ENCODE measurements at regions not wholly inside any gene's neighbourhood (a gene's known extent, or its start where the extent isn't known, plus 50 kb on each side); places are given as distances from the start of the nearest gene placed in this dataset.

DNA sequence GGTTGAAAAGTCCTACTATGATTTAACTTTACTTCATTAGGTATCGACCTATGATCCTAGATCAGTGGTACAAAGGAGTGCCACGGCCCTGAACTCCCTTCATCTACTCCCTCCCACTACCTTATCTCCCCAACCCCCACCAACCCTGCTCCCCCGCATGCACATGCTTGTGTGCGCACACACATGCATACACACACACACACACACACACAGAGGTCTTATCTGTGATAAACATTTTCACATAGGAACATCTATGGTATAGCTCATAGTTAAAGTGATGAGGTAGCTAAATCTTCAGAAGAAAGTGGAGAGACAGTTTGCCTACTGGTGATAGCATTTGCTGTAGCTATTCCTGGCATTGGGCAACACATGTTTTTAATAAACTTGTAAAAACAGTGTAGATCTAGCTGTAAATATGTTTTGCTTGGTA, 471.3 kb downstream of the ZEB2 start (continued):
- TF ChIP-seq, protein P1, sequence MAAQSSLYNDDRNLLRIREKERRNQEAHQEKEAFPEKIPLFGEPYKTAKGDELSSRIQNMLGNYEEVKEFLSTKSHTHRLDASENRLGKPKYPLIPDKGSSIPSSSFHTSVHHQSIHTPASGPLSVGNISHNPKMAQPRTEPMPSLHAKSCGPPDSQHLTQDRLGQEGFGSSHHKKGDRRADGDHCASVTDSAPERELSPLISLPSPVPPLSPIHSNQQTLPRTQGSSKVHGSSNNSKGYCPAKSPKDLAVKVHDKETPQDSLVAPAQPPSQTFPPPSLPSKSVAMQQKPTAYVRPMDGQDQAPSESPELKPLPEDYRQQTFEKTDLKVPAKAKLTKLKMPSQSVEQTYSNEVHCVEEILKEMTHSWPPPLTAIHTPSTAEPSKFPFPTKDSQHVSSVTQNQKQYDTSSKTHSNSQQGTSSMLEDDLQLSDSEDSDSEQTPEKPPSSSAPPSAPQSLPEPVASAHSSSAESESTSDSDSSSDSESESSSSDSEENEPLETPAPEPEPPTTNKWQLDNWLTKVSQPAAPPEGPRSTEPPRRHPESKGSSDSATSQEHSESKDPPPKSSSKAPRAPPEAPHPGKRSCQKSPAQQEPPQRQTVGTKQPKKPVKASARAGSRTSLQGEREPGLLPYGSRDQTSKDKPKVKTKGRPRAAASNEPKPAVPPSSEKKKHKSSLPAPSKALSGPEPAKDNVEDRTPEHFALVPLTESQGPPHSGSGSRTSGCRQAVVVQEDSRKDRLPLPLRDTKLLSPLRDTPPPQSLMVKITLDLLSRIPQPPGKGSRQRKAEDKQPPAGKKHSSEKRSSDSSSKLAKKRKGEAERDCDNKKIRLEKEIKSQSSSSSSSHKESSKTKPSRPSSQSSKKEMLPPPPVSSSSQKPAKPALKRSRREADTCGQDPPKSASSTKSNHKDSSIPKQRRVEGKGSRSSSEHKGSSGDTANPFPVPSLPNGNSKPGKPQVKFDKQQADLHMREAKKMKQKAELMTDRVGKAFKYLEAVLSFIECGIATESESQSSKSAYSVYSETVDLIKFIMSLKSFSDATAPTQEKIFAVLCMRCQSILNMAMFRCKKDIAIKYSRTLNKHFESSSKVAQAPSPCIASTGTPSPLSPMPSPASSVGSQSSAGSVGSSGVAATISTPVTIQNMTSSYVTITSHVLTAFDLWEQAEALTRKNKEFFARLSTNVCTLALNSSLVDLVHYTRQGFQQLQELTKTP (IDR thresholded peaks at IDR 0.05; ENCODE audit: low read depth in 1 of 2, partially characterized antibody in 2 of 2), result no peak
- TF ChIP-seq, protein P2, sequence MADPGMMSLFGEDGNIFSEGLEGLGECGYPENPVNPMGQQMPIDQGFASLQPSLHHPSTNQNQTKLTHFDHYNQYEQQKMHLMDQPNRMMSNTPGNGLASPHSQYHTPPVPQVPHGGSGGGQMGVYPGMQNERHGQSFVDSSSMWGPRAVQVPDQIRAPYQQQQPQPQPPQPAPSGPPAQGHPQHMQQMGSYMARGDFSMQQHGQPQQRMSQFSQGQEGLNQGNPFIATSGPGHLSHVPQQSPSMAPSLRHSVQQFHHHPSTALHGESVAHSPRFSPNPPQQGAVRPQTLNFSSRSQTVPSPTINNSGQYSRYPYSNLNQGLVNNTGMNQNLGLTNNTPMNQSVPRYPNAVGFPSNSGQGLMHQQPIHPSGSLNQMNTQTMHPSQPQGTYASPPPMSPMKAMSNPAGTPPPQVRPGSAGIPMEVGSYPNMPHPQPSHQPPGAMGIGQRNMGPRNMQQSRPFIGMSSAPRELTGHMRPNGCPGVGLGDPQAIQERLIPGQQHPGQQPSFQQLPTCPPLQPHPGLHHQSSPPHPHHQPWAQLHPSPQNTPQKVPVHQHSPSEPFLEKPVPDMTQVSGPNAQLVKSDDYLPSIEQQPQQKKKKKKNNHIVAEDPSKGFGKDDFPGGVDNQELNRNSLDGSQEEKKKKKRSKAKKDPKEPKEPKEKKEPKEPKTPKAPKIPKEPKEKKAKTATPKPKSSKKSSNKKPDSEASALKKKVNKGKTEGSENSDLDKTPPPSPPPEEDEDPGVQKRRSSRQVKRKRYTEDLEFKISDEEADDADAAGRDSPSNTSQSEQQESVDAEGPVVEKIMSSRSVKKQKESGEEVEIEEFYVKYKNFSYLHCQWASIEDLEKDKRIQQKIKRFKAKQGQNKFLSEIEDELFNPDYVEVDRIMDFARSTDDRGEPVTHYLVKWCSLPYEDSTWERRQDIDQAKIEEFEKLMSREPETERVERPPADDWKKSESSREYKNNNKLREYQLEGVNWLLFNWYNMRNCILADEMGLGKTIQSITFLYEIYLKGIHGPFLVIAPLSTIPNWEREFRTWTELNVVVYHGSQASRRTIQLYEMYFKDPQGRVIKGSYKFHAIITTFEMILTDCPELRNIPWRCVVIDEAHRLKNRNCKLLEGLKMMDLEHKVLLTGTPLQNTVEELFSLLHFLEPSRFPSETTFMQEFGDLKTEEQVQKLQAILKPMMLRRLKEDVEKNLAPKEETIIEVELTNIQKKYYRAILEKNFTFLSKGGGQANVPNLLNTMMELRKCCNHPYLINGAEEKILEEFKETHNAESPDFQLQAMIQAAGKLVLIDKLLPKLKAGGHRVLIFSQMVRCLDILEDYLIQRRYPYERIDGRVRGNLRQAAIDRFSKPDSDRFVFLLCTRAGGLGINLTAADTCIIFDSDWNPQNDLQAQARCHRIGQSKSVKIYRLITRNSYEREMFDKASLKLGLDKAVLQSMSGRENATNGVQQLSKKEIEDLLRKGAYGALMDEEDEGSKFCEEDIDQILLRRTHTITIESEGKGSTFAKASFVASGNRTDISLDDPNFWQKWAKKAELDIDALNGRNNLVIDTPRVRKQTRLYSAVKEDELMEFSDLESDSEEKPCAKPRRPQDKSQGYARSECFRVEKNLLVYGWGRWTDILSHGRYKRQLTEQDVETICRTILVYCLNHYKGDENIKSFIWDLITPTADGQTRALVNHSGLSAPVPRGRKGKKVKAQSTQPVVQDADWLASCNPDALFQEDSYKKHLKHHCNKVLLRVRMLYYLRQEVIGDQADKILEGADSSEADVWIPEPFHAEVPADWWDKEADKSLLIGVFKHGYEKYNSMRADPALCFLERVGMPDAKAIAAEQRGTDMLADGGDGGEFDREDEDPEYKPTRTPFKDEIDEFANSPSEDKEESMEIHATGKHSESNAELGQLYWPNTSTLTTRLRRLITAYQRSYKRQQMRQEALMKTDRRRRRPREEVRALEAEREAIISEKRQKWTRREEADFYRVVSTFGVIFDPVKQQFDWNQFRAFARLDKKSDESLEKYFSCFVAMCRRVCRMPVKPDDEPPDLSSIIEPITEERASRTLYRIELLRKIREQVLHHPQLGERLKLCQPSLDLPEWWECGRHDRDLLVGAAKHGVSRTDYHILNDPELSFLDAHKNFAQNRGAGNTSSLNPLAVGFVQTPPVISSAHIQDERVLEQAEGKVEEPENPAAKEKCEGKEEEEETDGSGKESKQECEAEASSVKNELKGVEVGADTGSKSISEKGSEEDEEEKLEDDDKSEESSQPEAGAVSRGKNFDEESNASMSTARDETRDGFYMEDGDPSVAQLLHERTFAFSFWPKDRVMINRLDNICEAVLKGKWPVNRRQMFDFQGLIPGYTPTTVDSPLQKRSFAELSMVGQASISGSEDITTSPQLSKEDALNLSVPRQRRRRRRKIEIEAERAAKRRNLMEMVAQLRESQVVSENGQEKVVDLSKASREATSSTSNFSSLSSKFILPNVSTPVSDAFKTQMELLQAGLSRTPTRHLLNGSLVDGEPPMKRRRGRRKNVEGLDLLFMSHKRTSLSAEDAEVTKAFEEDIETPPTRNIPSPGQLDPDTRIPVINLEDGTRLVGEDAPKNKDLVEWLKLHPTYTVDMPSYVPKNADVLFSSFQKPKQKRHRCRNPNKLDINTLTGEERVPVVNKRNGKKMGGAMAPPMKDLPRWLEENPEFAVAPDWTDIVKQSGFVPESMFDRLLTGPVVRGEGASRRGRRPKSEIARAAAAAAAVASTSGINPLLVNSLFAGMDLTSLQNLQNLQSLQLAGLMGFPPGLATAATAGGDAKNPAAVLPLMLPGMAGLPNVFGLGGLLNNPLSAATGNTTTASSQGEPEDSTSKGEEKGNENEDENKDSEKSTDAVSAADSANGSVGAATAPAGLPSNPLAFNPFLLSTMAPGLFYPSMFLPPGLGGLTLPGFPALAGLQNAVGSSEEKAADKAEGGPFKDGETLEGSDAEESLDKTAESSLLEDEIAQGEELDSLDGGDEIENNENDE (IDR thresholded peaks at IDR 0.05; ENCODE audit: low read depth, low read length), result no peak
- peak; percentile 81 for TF ChIP-seq ARID1B (IDR thresholded peaks at IDR 0.05)
- 0 out of 2 replicates have a peak, but pooled peaks have one; percentile 18 for TF ChIP-seq CEBPB (tag; IDR thresholded peaks at IDR 0.05)
- no peak for TF ChIP-seq TARDBP (IDR thresholded peaks at IDR 0.05)
- peak; percentile 87 for TF ChIP-seq MAFG (tag; conservative IDR thresholded peaks at IDR 0.05)
- no peak for TF ChIP-seq MTA3 (IDR thresholded peaks at IDR 0.05; ENCODE audit: borderline replicate concordance)
- TF ChIP-seq, protein P3, sequence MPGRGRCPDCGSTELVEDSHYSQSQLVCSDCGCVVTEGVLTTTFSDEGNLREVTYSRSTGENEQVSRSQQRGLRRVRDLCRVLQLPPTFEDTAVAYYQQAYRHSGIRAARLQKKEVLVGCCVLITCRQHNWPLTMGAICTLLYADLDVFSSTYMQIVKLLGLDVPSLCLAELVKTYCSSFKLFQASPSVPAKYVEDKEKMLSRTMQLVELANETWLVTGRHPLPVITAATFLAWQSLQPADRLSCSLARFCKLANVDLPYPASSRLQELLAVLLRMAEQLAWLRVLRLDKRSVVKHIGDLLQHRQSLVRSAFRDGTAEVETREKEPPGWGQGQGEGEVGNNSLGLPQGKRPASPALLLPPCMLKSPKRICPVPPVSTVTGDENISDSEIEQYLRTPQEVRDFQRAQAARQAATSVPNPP (IDR thresholded peaks at IDR 0.05; ENCODE audit: borderline replicate concordance, insufficient read depth, insufficient read length), result no peak
- TF ChIP-seq, protein P4, sequence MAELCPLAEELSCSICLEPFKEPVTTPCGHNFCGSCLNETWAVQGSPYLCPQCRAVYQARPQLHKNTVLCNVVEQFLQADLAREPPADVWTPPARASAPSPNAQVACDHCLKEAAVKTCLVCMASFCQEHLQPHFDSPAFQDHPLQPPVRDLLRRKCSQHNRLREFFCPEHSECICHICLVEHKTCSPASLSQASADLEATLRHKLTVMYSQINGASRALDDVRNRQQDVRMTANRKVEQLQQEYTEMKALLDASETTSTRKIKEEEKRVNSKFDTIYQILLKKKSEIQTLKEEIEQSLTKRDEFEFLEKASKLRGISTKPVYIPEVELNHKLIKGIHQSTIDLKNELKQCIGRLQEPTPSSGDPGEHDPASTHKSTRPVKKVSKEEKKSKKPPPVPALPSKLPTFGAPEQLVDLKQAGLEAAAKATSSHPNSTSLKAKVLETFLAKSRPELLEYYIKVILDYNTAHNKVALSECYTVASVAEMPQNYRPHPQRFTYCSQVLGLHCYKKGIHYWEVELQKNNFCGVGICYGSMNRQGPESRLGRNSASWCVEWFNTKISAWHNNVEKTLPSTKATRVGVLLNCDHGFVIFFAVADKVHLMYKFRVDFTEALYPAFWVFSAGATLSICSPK (IDR thresholded peaks at IDR 0.05; ENCODE audit: borderline replicate concordance), result no peak
- TF ChIP-seq BRF1 (IDR thresholded peaks at IDR 0.05; ENCODE audit: borderline replicate concordance, extremely low read depth, insufficient read length), result no peak
